ENCODE measurements at regions not wholly inside any gene's neighbourhood (a gene's known extent, or its start where the extent isn't known, plus 50 kb on each side); places are given as distances from the start of the nearest gene placed in this dataset.

GRCh38 chr9:31445960-31446359, 938.5 kb upstream of the ACO1 start:
- Histone ChIP-seq H3K27me3 (no peaks in the 10 kb centered on the region), H3K4me1 (no peaks in the 10 kb centered on the region), H3K9me3 (no peaks in the 10 kb centered on the region), H3K4me3 (no peak overlapping the region), H3K36me3 (no peaks in the 10 kb centered on the region), H3K9ac (ENCODE audit: low read depth in 2 of 2, low read length in 2 of 2) (no peak overlapping the region), H3K27ac (no peak overlapping the region)
- intact Hi-C loops (cut with DNase I), result no loop called here
- no peak for TF ChIP-seq CTCF (IDR thresholded peaks at IDR 0.05)
- no peak for DNase-seq

- TF ChIP-seq CTCF (IDR thresholded peaks at IDR 0.05), result no peak
- Histone ChIP-seq H3K36me3 (no peaks in the 10 kb centered on the region), H3K9me3 (no peaks in the 10 kb centered on the region), H3K27me3 (no peaks in the 10 kb centered on the region), H3K27ac (no peak overlapping the region), H3K4me1 (no peaks in the 10 kb centered on the region), H3K4me3 (no peak overlapping the region), H3K9ac (ENCODE audit: low read depth in 2 of 2, low read length in 2 of 2) (no peak overlapping the region)
- intact Hi-C loops (cut with DNase I), result no loop called here
- DNase-seq, result no peak
Observed at GRCh38 chr9:31467075-31467474, 917.4 kb upstream of the ACO1 start.

DNA sequence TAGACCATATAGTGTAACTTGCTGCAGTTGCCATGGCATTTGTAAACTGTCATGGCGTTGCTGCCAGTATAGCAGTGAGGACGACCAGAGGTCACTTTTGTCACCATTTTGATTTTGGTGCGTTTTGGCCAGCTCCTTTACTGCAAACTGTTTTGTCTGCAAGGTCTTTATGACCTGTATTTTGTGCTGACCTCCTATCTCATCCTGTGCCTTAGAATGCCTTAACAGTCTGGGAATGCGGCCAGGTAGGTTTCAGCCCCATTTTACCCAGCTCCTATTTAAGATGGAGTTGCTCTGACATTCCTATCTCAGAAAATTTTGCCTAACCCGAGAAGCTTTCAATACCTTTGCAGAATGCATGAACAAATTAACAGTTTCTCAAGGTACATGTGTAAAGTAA, 914.4 kb upstream of the ACO1 start:
- Histone ChIP-seq H3K9ac (ENCODE audit: low read depth in 2 of 2, low read length in 2 of 2) (no peak overlapping the region), H3K36me3 (no peaks in the 10 kb centered on the region), H3K4me3 (no peak overlapping the region), H3K27ac (no peak overlapping the region), H3K4me1 (no peaks in the 10 kb centered on the region), H3K9me3 (no peaks in the 10 kb centered on the region), H3K27me3 (no peaks in the 10 kb centered on the region)
- no peak for TF ChIP-seq CTCF (IDR thresholded peaks at IDR 0.05)
- no peak for DNase-seq
- intact Hi-C loops (cut with DNase I), result no loop called here

DNA sequence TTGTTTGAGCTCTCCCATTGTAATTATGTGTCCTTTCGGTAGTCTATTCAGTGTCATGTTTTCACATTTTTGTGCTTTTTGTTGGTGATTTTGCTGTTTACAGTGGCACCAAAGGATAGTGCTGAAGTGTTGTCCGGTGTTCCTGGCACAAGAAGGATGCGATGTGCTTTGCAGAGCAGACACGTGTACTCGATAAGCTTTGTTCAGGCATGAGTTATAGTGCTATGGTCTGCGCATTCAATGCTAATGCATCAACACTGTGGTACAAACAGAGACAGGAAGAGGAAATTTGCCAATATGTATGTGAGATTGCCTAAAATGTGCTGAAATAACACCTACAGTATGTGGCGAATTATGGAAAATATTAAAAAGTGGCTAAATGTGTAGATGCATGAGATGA, 913.4 kb upstream of the ACO1 start:
- Histone ChIP-seq H3K9me3 (no peaks in the 10 kb centered on the region), H3K9ac (ENCODE audit: low read depth in 2 of 2, low read length in 2 of 2) (no peak overlapping the region), H3K27me3 (no peaks in the 10 kb centered on the region), H3K4me3 (no peak overlapping the region), H3K4me1 (no peaks in the 10 kb centered on the region), H3K36me3 (no peaks in the 10 kb centered on the region), H3K27ac (no peak overlapping the region)
- TF ChIP-seq CTCF (IDR thresholded peaks at IDR 0.05), result no peak
- DNase-seq, result no peak
- intact Hi-C loops (cut with DNase I), result no loop called here

- intact Hi-C loops (cut with DNase I), result no loop called here
- H3K9me3 ChIP-seq, result no peaks in the 10 kb centered on the region
- no peak for DNase-seq
Observed at GRCh38 chr9:31486630-31487029, 897.8 kb upstream of the ACO1 start.

More at GRCh38 chr9:31486630-31487029, 897.8 kb upstream of the ACO1 start:
- no peaks in the 10 kb centered on the region for H3K4me1 ChIP-seq
- no peak for TF ChIP-seq CTCF (IDR thresholded peaks at IDR 0.05)
- no peak overlapping the region for H3K4me3 ChIP-seq
- H3K9ac ChIP-seq (ENCODE audit: low read depth in 2 of 2, low read length in 2 of 2), result no peak overlapping the region
- H3K27ac ChIP-seq, result no peak overlapping the region
- H3K36me3 ChIP-seq, result no peaks in the 10 kb centered on the region
- no peaks in the 10 kb centered on the region for H3K27me3 ChIP-seq
